ENCODE measurements at regions not wholly inside any gene's neighbourhood (a gene's known extent, or its start where the extent isn't known, plus 50 kb on each side); places are given as distances from the start of the nearest gene placed in this dataset.

DNA sequence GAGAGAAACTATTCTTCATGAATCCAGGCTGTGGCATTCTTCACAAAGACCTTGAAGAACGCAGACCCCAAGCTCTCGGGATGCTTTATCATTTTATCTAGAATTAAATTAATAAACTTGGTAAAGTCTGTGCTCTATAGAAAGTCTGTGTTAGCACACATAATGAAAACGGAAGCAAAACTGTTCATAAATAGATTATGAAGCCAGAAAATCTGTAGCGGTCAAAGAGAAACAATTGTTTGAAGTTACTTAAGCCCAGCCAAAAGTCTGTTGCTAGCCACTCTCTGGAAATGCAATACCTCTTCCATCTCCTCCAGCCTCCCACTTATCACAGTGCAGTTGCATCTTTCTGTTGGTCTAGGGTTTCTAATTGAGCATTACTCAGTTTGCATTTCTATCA, 375.9 kb downstream of the KIF4B start:
- DNase-seq (ENCODE audit: low read depth): no peak
- no peak overlapping the region for H3K4me3 ChIP-seq (ENCODE audit: low read depth, low read length)
- TF ChIP-seq, protein P1, sequence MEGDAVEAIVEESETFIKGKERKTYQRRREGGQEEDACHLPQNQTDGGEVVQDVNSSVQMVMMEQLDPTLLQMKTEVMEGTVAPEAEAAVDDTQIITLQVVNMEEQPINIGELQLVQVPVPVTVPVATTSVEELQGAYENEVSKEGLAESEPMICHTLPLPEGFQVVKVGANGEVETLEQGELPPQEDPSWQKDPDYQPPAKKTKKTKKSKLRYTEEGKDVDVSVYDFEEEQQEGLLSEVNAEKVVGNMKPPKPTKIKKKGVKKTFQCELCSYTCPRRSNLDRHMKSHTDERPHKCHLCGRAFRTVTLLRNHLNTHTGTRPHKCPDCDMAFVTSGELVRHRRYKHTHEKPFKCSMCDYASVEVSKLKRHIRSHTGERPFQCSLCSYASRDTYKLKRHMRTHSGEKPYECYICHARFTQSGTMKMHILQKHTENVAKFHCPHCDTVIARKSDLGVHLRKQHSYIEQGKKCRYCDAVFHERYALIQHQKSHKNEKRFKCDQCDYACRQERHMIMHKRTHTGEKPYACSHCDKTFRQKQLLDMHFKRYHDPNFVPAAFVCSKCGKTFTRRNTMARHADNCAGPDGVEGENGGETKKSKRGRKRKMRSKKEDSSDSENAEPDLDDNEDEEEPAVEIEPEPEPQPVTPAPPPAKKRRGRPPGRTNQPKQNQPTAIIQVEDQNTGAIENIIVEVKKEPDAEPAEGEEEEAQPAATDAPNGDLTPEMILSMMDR (IDR thresholded peaks at IDR 0.05; ENCODE audit: insufficient read depth, low read depth, low read length, missing control alignments): no peak

DNA sequence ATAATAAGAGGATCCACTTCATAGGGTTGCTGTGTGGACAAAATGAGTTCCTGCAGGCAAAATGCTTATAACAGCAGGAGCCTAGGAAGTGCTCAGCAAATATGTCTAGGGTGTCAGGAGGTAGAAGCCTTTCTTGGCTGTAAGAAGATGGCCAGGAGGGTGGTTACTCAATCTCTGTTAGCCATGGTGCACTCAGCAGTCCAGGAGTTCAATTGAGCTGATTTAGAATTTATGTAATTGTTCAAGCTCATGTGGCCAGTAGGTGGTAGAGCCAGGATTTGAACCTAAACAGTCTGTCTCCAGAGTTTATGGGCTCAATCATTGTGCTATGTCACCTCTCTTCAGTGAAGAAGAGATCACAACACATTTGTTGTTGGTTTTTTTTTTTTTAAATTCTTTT, 381.2 kb downstream of the KIF4B start:
- no peak overlapping the region for H3K4me3 ChIP-seq (ENCODE audit: low read depth, low read length)
- TF ChIP-seq, protein P1 (IDR thresholded peaks at IDR 0.05; ENCODE audit: insufficient read depth, low read depth, low read length, missing control alignments): no peak
- no peak for DNase-seq (ENCODE audit: low read depth)

DNA sequence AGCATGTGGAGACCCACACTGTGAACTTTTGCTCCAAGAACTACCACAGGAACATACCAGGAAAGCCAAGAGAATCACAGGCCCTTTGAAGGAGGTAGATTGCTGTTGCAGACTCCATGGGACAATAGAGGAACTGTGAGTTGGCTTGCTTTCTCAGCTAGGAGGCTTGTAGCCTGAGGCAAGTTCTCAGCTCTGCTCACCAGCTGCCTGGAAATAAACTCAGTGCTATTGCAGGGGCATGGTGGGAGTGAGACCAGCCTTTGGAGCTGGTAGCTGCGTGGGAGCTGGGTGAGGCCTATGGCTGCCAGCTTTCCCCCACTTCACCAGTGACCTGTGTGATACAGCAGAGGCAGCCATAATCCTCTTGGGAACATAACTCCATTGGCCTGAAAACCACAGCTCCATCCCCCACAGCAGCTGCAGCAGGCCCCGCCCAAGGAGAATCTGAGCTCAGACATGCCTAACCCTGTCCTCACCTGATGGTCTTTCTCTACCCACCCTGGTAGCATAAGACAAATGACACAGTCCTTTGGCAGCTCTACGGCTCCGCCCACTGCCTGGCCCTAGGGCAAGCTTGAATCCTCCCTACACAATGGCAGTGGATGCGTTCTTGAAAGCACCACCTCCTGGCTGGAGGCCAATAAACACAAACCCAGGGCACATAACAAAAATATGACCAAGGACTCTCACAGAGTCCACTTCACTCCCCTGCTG, 389.5 kb downstream of the KIF4B start:
- no peak for DNase-seq (ENCODE audit: low read depth)
- H3K4me3 ChIP-seq (ENCODE audit: low read depth, low read length): no peak overlapping the region
- TF ChIP-seq, protein P1 (IDR thresholded peaks at IDR 0.05; ENCODE audit: insufficient read depth, low read depth, low read length, missing control alignments): no peak

DNA sequence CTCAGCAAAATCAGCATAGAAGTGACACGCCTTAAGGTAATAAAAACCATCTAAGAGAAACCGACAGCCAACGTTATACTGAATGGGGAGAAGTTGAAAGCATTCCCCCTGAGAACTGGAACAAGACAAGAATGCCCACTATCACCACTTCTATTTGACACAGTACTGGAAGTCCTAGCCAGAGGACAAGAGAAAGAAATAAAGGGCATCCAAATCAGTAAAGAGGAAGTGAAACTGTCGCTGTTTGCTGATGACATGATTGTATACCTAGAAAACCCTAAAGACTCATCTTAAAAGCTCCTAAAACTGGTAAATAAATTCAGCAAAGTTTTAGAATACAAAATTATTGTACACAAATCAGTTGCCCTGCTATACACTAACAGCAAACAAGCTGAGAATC, 393.3 kb downstream of the KIF4B start:
- peak; percentile 28 for DNase-seq (ENCODE audit: low read depth)
- TF ChIP-seq, protein P1 (IDR thresholded peaks at IDR 0.05; ENCODE audit: insufficient read depth, low read depth, low read length, missing control alignments): no peak
- H3K4me3 ChIP-seq (ENCODE audit: low read depth, low read length): no peak overlapping the region

DNA sequence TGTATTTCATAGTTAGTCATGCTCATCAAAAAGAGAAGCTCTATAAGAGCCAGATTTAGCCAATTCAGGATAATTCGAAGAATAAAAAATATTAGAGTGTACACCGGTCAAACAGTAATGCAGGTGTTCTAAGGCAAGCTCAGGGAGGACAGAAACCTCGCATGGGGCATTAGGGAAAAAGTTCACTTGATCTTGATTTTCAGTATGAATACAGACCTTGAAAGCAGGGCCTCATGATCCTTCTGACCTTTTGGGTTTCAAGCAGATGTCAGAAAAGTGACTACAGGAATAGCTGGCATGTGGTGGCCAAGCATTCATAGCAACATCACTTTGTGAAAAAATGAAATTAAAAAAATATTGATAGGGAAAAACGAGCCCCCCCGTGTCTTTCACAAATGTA, 394.9 kb downstream of the KIF4B start:
- TF ChIP-seq, protein P1 (IDR thresholded peaks at IDR 0.05; ENCODE audit: insufficient read depth, low read depth, low read length, missing control alignments): no peak
- no peak overlapping the region for H3K4me3 ChIP-seq (ENCODE audit: low read depth, low read length)
- no peak for DNase-seq (ENCODE audit: low read depth)

DNA sequence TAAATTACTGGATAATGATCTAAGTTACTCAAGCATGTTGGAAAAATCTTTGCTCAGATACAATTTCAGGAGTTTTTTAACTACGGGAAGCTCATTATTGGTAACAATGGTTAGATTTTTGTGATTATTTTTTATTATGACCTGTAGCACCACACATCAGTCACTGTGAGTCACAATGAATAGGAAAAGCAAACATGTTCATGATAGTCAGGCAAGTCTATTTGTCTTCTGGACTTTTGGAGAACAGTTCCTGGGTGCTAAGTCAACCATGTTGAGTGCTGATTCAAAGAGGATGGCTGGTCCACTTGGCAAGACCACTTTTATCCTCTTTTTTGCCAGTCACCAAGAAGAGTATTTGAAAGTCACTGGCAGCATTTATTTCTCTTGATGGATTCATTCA, 403.2 kb downstream of the KIF4B start:
- DNase-seq (ENCODE audit: low read depth): no peak
- TF ChIP-seq, protein P1 (IDR thresholded peaks at IDR 0.05; ENCODE audit: insufficient read depth, low read depth, low read length, missing control alignments): no peak
- no peak overlapping the region for H3K4me3 ChIP-seq (ENCODE audit: low read depth, low read length)

Data from GM12865 (cell line).